ENCODE measurements at regions not wholly inside any gene's neighbourhood (a gene's known extent, or its start where the extent isn't known, plus 50 kb on each side); places are given as distances from the start of the nearest gene placed in this dataset.

GRCh38 chr19:27775395-27775794 lies 1437.6 kb downstream of the UQCRFS1 start:
- peak in 1 of 2 experiments; percentile 61; a peak in 3 of 6 replicates for ATAC-seq
- CTCF ChIA-PET: interaction anchor here (1.2 kb wide), 1 partner anchor 11 kb away, joined by 3 read pairs; no protein-coding TSS in a partner anchor
- 82% methylated on average over 6 of the region's 6 CpGs for WGBS (ENCODE audit: missing lambda C conversion rate)
- DNase-seq (ENCODE audit: low read depth in 1 of 2, low spot score in 1 of 2): peak in 1 of 2 experiments; percentile 58
- POLR2A ChIA-PET: interaction anchor here (1.7 kb wide), 1 partner anchor 18 kb away, joined by 9 read pairs; no protein-coding TSS in a partner anchor
- no peak overlapping the region for H3K4me2 ChIP-seq
- no peak overlapping the region for H3K4me3 ChIP-seq
- peaks cover 95% of the 10 kb centered on the region for H3K9me3 ChIP-seq
- TF ChIP-seq RNF2 (IDR thresholded peaks at IDR 0.05; ENCODE audit: borderline replicate concordance, low read depth): no peak
- no peak for TF ChIP-seq MAX (IDR thresholded peaks at IDR 0.05)
- no peak for TF ChIP-seq ATOH8 (CRISPR knock-in tag; IDR thresholded peaks at IDR 0.05; ENCODE audit: low read depth)
- TF ChIP-seq RARB (CRISPR knock-in tag; IDR thresholded peaks at IDR 0.05): no peak
- TF ChIP-seq CEBPB (IDR thresholded peaks at IDR 0.05): no peak
- TF ChIP-seq ZFP36 (IDR thresholded peaks at IDR 0.05; ENCODE audit: borderline replicate concordance, partially characterized antibody): no peak
- no peak for TF ChIP-seq FOSB (CRISPR knock-in tag; IDR thresholded peaks at IDR 0.05)
- no peak for TF ChIP-seq RFX5 (IDR thresholded peaks at IDR 0.05)
- no peak for TF ChIP-seq MAFK (IDR thresholded peaks at IDR 0.05; ENCODE audit: partially characterized antibody)
- no peak for TF ChIP-seq POLR2AphosphoS2 (conservative IDR thresholded peaks at IDR 0.05; ENCODE audit: low read length)
- TF ChIP-seq ZNF302 (CRISPR knock-in tag; IDR thresholded peaks at IDR 0.05): no peak
- TF ChIP-seq JUN (IDR thresholded peaks at IDR 0.05): no peak
- no peak overlapping the region for H3K27ac ChIP-seq
- FAIRE-seq: no peak
- H3K4me1 ChIP-seq: no peaks in the 10 kb centered on the region

GRCh38 chr19:27774827-27775226 lies 1438.1 kb downstream of the UQCRFS1 start:
- ATAC-seq: peak; percentile 40 to 61; a peak in 4 of 6 replicates
- peak; percentile 98 for FAIRE-seq

More at GRCh38 chr19:27774827-27775226, 1438.1 kb downstream of the UQCRFS1 start:
- POLR2A ChIA-PET: interaction anchor here (1.7 kb wide), 1 partner anchor 19 kb away, joined by 9 read pairs; no protein-coding TSS in a partner anchor
- CTCF ChIA-PET: interaction anchor here (1.2 kb wide), 1 partner anchor 11 kb away, joined by 3 read pairs; no protein-coding TSS in a partner anchor
- 79% methylated on average over 7 of the region's 7 CpGs for WGBS (ENCODE audit: missing lambda C conversion rate)
- H3K27ac ChIP-seq: no peak overlapping the region
- no peak for TF ChIP-seq ATOH8 (CRISPR knock-in tag; IDR thresholded peaks at IDR 0.05; ENCODE audit: low read depth)
- no peak for TF ChIP-seq CTCF (IDR thresholded peaks at IDR 0.05)
- no peak for TF ChIP-seq HOXB13 (CRISPR knock-in tag; IDR thresholded peaks at IDR 0.05; ENCODE audit: low read depth)
- TF ChIP-seq ZSCAN20 (CRISPR knock-in tag; IDR thresholded peaks at IDR 0.05): no peak
- no peak for TF ChIP-seq JUNB (IDR thresholded peaks at IDR 0.05)
- no peak for TF ChIP-seq PBX3 (IDR thresholded peaks at IDR 0.05)
- TF ChIP-seq RAD21 (conservative IDR thresholded peaks at IDR 0.05 in 1 of 2, IDR thresholded peaks at IDR 0.05 in 1 of 2): 0 out of 5 replicates have a peak, but pooled peaks of 1 of the 2 experiments have one; percentile 12
- TF ChIP-seq MYC (IDR thresholded peaks at IDR 0.05; ENCODE audit: borderline replicate concordance, low read length): no peak
- no peak for TF ChIP-seq FOSL2 (IDR thresholded peaks at IDR 0.05)
- no peak for TF ChIP-seq FOSL2 (CRISPR knock-in tag; IDR thresholded peaks at IDR 0.05)
- no peak for TF ChIP-seq CBX8 (IDR thresholded peaks at IDR 0.05)
- peak; percentile 41; the same call in 1 of the 2 replicates for TF ChIP-seq NFE2L2 (conservative IDR thresholded peaks at IDR 0.05; ENCODE audit: low read length)
- no peak for TF ChIP-seq POLR2AphosphoS2 (conservative IDR thresholded peaks at IDR 0.05; ENCODE audit: low read length)
- TF ChIP-seq NPAS2 (CRISPR knock-in tag; IDR thresholded peaks at IDR 0.05; ENCODE audit: borderline replicate concordance): no peak
- TF ChIP-seq RNF2 (IDR thresholded peaks at IDR 0.05; ENCODE audit: borderline replicate concordance, low read depth): no peak
- TF ChIP-seq MAX (IDR thresholded peaks at IDR 0.05): no peak
- TF ChIP-seq ESRRA (IDR thresholded peaks at IDR 0.05; ENCODE audit: borderline replicate concordance, low read length): peak; percentile 57; the same call in 1 of the 2 replicates
- H3K4me2 ChIP-seq: no peak overlapping the region
- no peaks in the 10 kb centered on the region for H3K4me1 ChIP-seq
- no peak overlapping the region for H3K4me3 ChIP-seq
- DNase-seq (ENCODE audit: low read depth in 1 of 2, low spot score in 1 of 2): peak in 1 of 2 experiments; percentile 76
- H3K9me3 ChIP-seq: peaks cover 95% of the 10 kb centered on the region

Data from A549 (cell line).